OCI-LY3 (cell line): ENCODE measurements at regions not wholly inside any gene's neighbourhood (a gene's known extent, or its start where the extent isn't known, plus 50 kb on each side); places are given as distances from the start of the nearest gene placed in this dataset.

Experiments used
- CTCF ChIP-seq: fragments of 200-600, 300-600 bp; sonication (generic); IDR thresholded peaks from 2 replicates; pipeline ENCODE4 v1.5.1; 2014; ENCODE audit warnings: antibody characterized with exemption, low read length, low read depth
- EZH2phosphoT487 ChIP-seq: fragments of 200-600 bp; shearing (Covaris generic); IDR thresholded peaks from 2 replicates; pipeline ENCODE4 v1.6.1; 2018; ENCODE audit warnings: antibody characterized with exemption, mixed run types, low read depth

- TF ChIP-seq EZH2phosphoT487 (no peak), CTCF (no peak)
Measured at GRCh38 chr6:19692506-19693298, 144.5 kb upstream of the ID4 start.
